GM21381 (cell line): ENCODE measurements at regions not wholly inside any gene's neighbourhood (a gene's known extent, or its start where the extent isn't known, plus 50 kb on each side); places are given as distances from the start of the nearest gene placed in this dataset.

Experiments used
- ATAC-seq: cut with Tn5 transposase; IDR thresholded peaks from one replicate; pipeline ENCODE4 v1.9.1; 2021; ENCODE audit warnings: mild to moderate bottlenecking, moderate library complexity; ENCODE audit not compliant: unreplicated experiment

- ATAC-seq: no peak
Measured at GRCh38 chr12:69092137-69092536, 147.2 kb upstream of the CPSF6 start.

- no peak for ATAC-seq
Measured at GRCh38 chr12:69094606-69095216, 144.7 kb upstream of the CPSF6 start.

GRCh38 chr12:69095765-69096477 is 143.4 kb upstream of the CPSF6 start:
- no peak for ATAC-seq

GRCh38 chr12:69096669-69097335 is 142.6 kb upstream of the CPSF6 start:
- ATAC-seq: no peak

GRCh38 chr12:69097619-69098368 is 141.6 kb upstream of the CPSF6 start:
- ATAC-seq: no peak

- ATAC-seq: no peak
Measured at GRCh38 chr12:69099201-69099837, 140.1 kb upstream of the CPSF6 start.

- ATAC-seq: no peak
Measured at GRCh38 chr12:69101505-69101904, 137.9 kb upstream of the CPSF6 start.

GRCh38 chr12:69102856-69103255 is 136.5 kb upstream of the CPSF6 start:
- no peak for ATAC-seq

GRCh38 chr12:69105101-69105962 is 134.0 kb upstream of the CPSF6 start:
- ATAC-seq: no peak

- no peak for ATAC-seq
Measured at GRCh38 chr12:69106482-69107118, 132.8 kb upstream of the CPSF6 start.

- no peak for ATAC-seq
Measured at GRCh38 chr12:69107541-69107940, 131.8 kb upstream of the CPSF6 start.

- no peak for ATAC-seq
Measured at GRCh38 chr12:69108037-69108436, 131.3 kb upstream of the CPSF6 start.

- ATAC-seq: no peak
Measured at GRCh38 chr12:69112616-69113015, 126.8 kb upstream of the CPSF6 start.

GRCh38 chr12:69115099-69115498 is 124.3 kb upstream of the CPSF6 start:
- ATAC-seq: no peak

- no peak for ATAC-seq
Measured at GRCh38 chr12:69115951-69116350, 123.4 kb upstream of the CPSF6 start.

- no peak for ATAC-seq
Measured at GRCh38 chr12:69117566-69118266, 121.7 kb upstream of the CPSF6 start.

- ATAC-seq: no peak
Measured at GRCh38 chr12:69118516-69118915, 120.9 kb upstream of the CPSF6 start.

- no peak for ATAC-seq
Measured at GRCh38 chr12:69119770-69120169, 119.6 kb upstream of the CPSF6 start.

GRCh38 chr12:69120354-69120753 is 119.0 kb upstream of the CPSF6 start:
- no peak for ATAC-seq
